HG02623 (cell line): ENCODE measurements at regions not wholly inside any gene's neighbourhood (a gene's known extent, or its start where the extent isn't known, plus 50 kb on each side); places are given as distances from the start of the nearest gene placed in this dataset.
"Not testable (repeated sequence)": the region's sequence is repeated elsewhere in the genome, so short reads cannot be mapped to it uniquely, and the experiment has no call there.

Experiments
- ATAC-seq: cut with Tn5 transposase; IDR thresholded peaks from one replicate; pipeline ENCODE4 v1.9.1; 2021; ENCODE audit warnings: moderate library complexity; ENCODE audit not compliant: unreplicated experiment

DNA sequence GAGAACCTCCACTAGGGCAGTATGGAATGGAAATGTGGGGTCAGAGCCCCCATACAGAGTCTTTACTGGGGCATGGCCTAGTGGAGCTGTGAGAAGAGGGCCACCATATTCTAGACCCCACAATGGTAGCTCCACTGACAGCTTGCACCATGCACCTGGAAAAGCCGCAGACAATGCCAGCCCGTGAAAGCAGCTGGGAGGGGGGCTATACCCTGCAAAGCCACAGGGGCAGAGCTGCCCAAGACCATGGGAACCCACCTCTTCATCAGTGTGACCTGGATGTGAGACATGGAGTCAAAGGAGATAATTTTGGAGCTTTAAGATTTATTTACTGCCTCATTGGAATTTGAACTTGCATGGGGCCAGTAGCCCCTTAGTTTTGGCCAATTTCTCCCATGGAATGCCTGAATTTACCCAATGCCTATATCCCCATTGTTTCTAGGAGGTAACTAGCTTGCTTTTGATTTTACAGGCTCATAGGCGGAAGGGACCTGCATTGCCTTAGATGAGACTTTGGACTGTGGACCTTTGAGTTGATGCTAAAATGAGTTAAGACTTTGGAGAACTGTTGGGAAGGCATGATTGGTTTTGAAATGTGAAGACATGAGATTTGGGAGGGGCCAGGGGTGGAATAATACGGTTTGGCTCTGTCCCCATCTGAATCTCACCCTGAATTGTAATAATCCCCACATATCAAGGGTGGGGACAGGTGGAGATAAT lies 89.4 kb upstream of the MAMLD1 start:
- not testable (repeated sequence) for ATAC-seq

GRCh38 chrX:150282953-150283352 lies 80.2 kb upstream of the MAMLD1 start:
- ATAC-seq: no peak

- no peak for ATAC-seq
Observed at GRCh38 chrX:150291014-150291413, 72.1 kb upstream of the MAMLD1 start.

- ATAC-seq: no peak
Observed at GRCh38 chrX:150293311-150294013, 69.7 kb upstream of the MAMLD1 start.

DNA sequence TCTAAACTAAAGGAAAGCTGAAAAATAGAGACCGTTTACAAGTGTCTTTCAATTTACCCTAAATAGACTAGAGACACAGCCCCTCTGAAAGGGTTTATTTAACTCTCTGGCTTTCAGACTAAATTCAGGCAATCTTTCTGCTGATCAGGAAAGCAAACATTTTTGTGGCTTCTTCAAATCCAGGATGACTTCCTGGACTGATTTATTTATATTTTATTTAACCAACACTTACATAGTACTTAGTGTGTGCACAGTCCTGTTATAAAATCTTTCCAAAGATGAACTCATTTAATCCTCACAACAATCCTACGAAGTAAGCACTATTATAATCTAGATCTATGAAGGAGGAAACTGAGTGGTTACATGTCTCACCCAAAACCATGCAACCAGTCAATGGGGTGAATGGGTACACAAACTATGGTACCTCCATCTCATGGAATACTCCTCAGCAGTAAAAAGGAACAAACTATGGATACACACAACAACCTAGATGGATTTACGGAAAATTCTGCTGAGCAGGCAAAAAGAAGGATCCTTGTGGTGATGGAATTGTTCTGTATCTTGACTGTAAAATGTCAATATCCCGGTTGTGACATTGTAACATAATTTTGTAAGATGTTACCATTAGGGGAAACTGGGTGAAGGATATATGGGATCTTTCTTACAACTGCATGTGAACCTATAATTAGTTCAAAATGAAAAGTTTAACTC lies 64.1 kb upstream of the MAMLD1 start:
- no peak for ATAC-seq

- ATAC-seq: no peak
Observed at GRCh38 chrX:150299579-150299978, 63.5 kb upstream of the MAMLD1 start.

- no peak for ATAC-seq
Observed at GRCh38 chrX:150303386-150304097, 59.6 kb upstream of the MAMLD1 start.

DNA sequence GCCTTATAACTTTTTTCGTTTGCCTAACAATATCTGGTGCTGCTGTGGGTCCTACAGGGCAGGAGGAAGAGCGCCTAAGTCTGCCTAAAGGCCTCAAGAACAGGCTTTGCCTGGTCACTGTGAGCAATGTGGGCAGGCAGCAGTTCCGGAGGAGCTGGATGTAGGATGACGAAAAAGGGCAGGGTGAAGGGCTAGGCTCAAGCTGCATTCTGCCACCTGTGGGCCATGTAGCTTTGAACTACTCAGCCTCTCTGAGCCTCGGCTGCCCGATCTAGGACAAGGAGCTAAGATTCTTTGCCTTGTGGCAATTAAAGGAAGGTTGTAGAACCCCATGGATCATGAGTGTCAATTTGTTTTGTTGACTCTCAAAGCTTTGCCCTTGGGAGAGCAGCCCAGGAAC lies 57.1 kb upstream of the MAMLD1 start:
- ATAC-seq: no peak

- ATAC-seq: no peak
Observed at GRCh38 chrX:150308041-150308440, 55.1 kb upstream of the MAMLD1 start.

DNA sequence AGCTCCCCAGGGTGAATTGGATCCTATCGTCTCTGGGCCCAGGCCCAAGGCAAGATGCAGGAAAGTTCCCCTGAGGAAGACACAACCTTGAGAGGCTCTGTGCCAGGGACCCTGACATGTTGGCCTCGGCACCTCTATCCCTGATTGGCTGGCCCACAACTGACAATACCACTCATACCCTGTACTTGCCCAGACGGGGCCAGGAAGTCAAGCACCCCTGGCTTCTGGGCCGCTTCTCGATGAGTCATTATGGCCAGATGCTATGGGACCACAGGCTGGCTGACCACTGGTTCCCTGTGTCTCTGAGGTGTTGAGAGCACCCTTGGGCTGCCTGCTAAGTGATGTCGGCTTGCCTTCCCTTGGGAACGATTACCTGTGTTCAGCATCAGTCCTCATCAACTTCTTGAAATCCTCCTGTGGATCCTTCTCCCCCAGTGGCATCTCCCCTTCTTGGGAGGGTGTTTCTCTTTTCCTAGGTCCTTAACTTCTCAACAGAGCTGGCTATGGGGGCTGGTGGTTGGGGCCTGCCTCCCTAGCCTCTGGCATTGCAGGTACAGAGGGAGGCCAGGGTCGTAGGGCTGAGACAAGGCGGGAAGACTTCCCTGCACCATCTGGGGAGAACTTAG lies 54.5 kb upstream of the MAMLD1 start:
- no peak for ATAC-seq

DNA sequence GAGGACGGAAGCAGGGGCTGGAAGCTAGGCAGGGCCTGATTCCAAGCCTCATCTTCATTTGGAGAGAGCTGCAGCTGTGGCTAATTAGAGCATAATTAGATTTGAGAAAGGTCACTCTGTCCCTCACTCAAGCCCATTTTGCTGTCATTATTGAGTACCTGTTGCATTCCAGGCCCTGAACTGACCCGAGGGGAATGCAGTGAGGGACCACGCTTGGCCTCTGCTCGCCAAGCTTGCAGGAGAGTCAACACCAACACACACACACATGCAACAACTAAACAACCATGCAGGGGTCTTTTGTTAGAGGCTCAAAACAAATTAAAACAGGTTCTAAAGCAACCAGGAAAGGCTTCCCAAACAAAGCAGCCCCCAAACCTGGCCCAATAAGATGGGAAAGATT lies 52.7 kb upstream of the MAMLD1 start:
- ATAC-seq: no peak

DNA sequence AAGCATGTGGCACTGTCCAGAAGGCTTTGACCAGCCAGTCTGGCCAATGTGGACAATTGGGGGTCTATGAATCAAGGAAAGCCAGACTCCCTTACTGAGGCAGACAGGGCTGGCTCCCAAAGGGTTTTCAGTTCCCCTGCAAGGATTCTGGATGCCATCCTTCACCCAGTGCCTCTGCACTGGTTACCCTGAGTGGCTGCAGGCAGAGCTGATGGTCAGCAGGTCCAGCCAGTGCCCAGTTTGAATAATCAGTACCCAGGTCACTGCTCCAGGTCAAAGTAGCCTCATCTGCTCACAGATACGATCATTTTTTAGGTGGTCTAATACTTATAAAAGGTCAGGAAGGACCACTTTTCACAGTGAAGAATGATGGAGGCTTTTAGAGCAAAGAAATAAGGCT lies 52.2 kb upstream of the MAMLD1 start:
- no peak for ATAC-seq

DNA sequence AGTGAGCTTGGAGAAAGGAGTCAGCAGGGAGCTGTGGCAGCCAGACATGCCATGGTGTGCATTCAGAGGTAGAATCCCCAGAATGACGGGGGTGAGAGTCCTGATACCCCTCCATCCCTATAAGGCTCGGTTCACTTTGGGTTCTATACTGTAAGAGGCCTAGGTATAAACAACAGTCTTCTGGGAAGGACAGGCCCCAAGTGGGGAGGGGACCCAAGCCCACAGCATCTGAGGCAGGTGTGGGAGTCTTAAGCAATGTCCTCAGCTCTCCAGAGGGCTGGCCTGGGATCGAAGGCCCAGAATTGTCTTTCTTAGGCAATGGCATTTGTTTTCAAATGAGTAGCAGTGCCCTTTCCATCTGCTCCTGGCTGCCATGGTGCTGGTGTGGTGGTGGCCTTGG lies 50.2 kb upstream of the MAMLD1 start:
- no peak for ATAC-seq
